ENCODE measurements at regions not wholly inside any gene's neighbourhood (a gene's known extent, or its start where the extent isn't known, plus 50 kb on each side); places are given as distances from the start of the nearest gene placed in this dataset.
"Not testable (repeated sequence)": the region's sequence is repeated elsewhere in the genome, so short reads cannot be mapped to it uniquely, and the experiment has no call there.

- H3K27me3 ChIP-seq (ENCODE audit: insufficient read depth, low read depth), result no peaks in the 10 kb centered on the region
Observed at GRCh38 chr13:61214551-61214950, 201.1 kb downstream of the PCDH20 start.

DNA sequence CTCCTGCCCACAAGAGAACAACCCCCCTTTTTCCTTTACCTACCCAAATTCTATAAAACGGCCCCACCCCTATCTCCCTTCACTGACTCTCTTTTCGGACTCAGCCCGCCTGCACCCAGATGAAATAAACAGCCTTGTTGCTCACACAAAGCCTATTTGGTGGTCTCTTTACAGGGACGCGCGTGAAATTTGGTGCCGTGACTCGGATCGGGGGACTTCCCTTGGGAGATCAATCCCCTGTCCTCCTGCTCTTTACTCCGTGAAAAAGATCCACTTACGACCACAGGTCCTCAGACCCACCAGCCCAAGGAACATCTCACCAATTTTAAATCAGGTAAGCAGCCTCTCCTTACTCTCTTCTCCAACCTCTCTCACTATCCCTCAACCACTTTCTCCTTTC, 209.8 kb downstream of the PCDH20 start:
- H3K79me2 ChIP-seq (ENCODE audit: insufficient read depth, low read depth); H3K27ac ChIP-seq; H3K27me3 ChIP-seq (ENCODE audit: insufficient read depth, low read depth); H3K36me3 ChIP-seq (ENCODE audit: insufficient read depth); H3K4me3 ChIP-seq (IDR thresholded peaks at IDR 0.05; ENCODE audit: insufficient read depth, low read depth, low read length); H3K4me1 ChIP-seq (ENCODE audit: low read depth, poor library complexity, severe bottlenecking); H3K4me2 ChIP-seq; H3K9ac ChIP-seq; H2AFZ ChIP-seq (ENCODE audit: low read depth); H4K20me1 ChIP-seq (ENCODE audit: insufficient read depth): not testable (repeated sequence)

More at GRCh38 chr13:61214551-61214950, 201.1 kb downstream of the PCDH20 start:
- no peak overlapping the region for H2AFZ ChIP-seq (ENCODE audit: low read depth)
- no peaks in the 10 kb centered on the region for H4K20me1 ChIP-seq (ENCODE audit: insufficient read depth)
- no peak overlapping the region for H3K4me3 ChIP-seq (IDR thresholded peaks at IDR 0.05; ENCODE audit: insufficient read depth, low read depth, low read length)
- no peak overlapping the region for H3K9ac ChIP-seq
- no peaks in the 10 kb centered on the region for H3K79me2 ChIP-seq (ENCODE audit: insufficient read depth, low read depth)
- H3K4me2 ChIP-seq, result no peak overlapping the region
- no peak for TF ChIP-seq CTCF (conservative IDR thresholded peaks at IDR 0.05; ENCODE audit: low read depth, low read length)
- no peaks in the 10 kb centered on the region for H3K4me1 ChIP-seq (ENCODE audit: low read depth, poor library complexity, severe bottlenecking)
- no peaks in the 10 kb centered on the region for H3K36me3 ChIP-seq (ENCODE audit: insufficient read depth)
- H3K27ac ChIP-seq, result no peak overlapping the region

DNA sequence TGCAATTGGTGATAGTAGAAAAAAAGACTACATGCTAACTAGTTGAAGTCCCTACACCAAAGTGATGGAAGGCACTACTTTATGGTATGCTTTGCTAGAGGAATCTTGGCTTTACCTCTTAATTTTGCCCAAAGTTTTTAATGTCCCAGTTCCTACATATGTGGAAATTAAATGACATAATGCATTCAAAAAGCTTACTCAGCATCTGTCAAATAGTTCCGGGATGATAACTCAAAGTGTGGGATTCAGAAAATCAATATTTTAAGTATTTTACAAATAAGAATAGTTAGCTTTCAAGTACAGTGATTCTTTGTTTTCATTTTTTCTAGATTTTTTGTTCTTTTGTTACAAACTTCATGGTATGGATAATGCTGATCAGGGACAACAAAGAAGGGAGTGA, 211.6 kb downstream of the PCDH20 start:
- Histone ChIP-seq H4K20me1 (ENCODE audit: insufficient read depth) (no peaks in the 10 kb centered on the region), H2AFZ (ENCODE audit: low read depth) (no peak overlapping the region), H3K4me1 (ENCODE audit: low read depth, poor library complexity, severe bottlenecking) (no peaks in the 10 kb centered on the region), H3K36me3 (ENCODE audit: insufficient read depth) (no peaks in the 10 kb centered on the region), H3K9ac (no peak overlapping the region), H3K79me2 (ENCODE audit: insufficient read depth, low read depth) (no peaks in the 10 kb centered on the region), H3K4me3 (IDR thresholded peaks at IDR 0.05; ENCODE audit: insufficient read depth, low read depth, low read length) (no peak overlapping the region), H3K27ac (no peak overlapping the region), H3K27me3 (ENCODE audit: insufficient read depth, low read depth) (no peaks in the 10 kb centered on the region), H3K4me2 (no peak overlapping the region)
- no peak for TF ChIP-seq CTCF (conservative IDR thresholded peaks at IDR 0.05; ENCODE audit: low read depth, low read length)

GRCh38 chr13:61202042-61202441, 213.6 kb downstream of the PCDH20 start:
- Histone ChIP-seq H3K36me3 (ENCODE audit: insufficient read depth) (no peaks in the 10 kb centered on the region), H3K9ac (no peak overlapping the region), H3K79me2 (ENCODE audit: insufficient read depth, low read depth) (no peaks in the 10 kb centered on the region), H3K4me2 (no peak overlapping the region), H3K4me3 (IDR thresholded peaks at IDR 0.05; ENCODE audit: insufficient read depth, low read depth, low read length) (no peak overlapping the region), H3K27me3 (ENCODE audit: insufficient read depth, low read depth) (no peaks in the 10 kb centered on the region), H2AFZ (ENCODE audit: low read depth) (no peak overlapping the region), H3K4me1 (ENCODE audit: low read depth, poor library complexity, severe bottlenecking) (no peaks in the 10 kb centered on the region), H3K27ac (no peak overlapping the region), H4K20me1 (ENCODE audit: insufficient read depth) (no peaks in the 10 kb centered on the region)
- TF ChIP-seq CTCF (conservative IDR thresholded peaks at IDR 0.05; ENCODE audit: low read depth, low read length), result no peak

GRCh38 chr13:61192826-61193225, 222.8 kb downstream of the PCDH20 start:
- no peak overlapping the region for H3K4me2 ChIP-seq
- no peaks in the 10 kb centered on the region for H3K79me2 ChIP-seq (ENCODE audit: insufficient read depth, low read depth)
- H3K4me3 ChIP-seq (IDR thresholded peaks at IDR 0.05; ENCODE audit: insufficient read depth, low read depth, low read length), result no peak overlapping the region
- H3K27me3 ChIP-seq (ENCODE audit: insufficient read depth, low read depth), result no peaks in the 10 kb centered on the region
- no peak overlapping the region for H2AFZ ChIP-seq (ENCODE audit: low read depth)
- H3K9ac ChIP-seq, result no peak overlapping the region
- H3K4me1 ChIP-seq (ENCODE audit: low read depth, poor library complexity, severe bottlenecking), result no peaks in the 10 kb centered on the region
- TF ChIP-seq CTCF (conservative IDR thresholded peaks at IDR 0.05; ENCODE audit: low read depth, low read length), result no peak
- no peaks in the 10 kb centered on the region for H3K36me3 ChIP-seq (ENCODE audit: insufficient read depth)
- H3K27ac ChIP-seq, result no peak overlapping the region
- no peaks in the 10 kb centered on the region for H4K20me1 ChIP-seq (ENCODE audit: insufficient read depth)

Measured in KMS-11 (cell line).